Lower leg skin (tissue), 3 donors: ENCODE measurements at regions not wholly inside any gene's neighbourhood (a gene's known extent, or its start where the extent isn't known, plus 50 kb on each side); places are given as distances from the start of the nearest gene placed in this dataset.

Experiments used
- POLR2A ChIP-seq, 2 donors: fragments of 450-650 bp; IDR thresholded peaks; one replicate each; pipeline ENCODE4 v1.6.1; 2016 to 2017; ENCODE audit warnings: antibody characterized with exemption in 2 of 2, mild to moderate bottlenecking in 1 of 2, moderate library complexity in 1 of 2
- TF ChIP-seq, protein P1 (sequence below), 3 donors: fragments of 450-650 bp; IDR thresholded peaks; one replicate each; pipeline ENCODE4 v1.5.1; 2016; ENCODE audit warnings: antibody characterized with exemption in 3 of 3, mild to moderate bottlenecking in 3 of 3, moderate library complexity in 2 of 3

- TF ChIP-seq, protein P1, sequence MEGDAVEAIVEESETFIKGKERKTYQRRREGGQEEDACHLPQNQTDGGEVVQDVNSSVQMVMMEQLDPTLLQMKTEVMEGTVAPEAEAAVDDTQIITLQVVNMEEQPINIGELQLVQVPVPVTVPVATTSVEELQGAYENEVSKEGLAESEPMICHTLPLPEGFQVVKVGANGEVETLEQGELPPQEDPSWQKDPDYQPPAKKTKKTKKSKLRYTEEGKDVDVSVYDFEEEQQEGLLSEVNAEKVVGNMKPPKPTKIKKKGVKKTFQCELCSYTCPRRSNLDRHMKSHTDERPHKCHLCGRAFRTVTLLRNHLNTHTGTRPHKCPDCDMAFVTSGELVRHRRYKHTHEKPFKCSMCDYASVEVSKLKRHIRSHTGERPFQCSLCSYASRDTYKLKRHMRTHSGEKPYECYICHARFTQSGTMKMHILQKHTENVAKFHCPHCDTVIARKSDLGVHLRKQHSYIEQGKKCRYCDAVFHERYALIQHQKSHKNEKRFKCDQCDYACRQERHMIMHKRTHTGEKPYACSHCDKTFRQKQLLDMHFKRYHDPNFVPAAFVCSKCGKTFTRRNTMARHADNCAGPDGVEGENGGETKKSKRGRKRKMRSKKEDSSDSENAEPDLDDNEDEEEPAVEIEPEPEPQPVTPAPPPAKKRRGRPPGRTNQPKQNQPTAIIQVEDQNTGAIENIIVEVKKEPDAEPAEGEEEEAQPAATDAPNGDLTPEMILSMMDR (IDR thresholded peaks at IDR 0.05): no peak
- no peak for TF ChIP-seq POLR2A (IDR thresholded peaks at IDR 0.05)
Observed at GRCh38 chr13:99055735-99056134, 77.9 kb upstream of the DOCK9 start.
